ENCODE measurements at regions not wholly inside any gene's neighbourhood (a gene's known extent, or its start where the extent isn't known, plus 50 kb on each side); places are given as distances from the start of the nearest gene placed in this dataset.

DNA sequence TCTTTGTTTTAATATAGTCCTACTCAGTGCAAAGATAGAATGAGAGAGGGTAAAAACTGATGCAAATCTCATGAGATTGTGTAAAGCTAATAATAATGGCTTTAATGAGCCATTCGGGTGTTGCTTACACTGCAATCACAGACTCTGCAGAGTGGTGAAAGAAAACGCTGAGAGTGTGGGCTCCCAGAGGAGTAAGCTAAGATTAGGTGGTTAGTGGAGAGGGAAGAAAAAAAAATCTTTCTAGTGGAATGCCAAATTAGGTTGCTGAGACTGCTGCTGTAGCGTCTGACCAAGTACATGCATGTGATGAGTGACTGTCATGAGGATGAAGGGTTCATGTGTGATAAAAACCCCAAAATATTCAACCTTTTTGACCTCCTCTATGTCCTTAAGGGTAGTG, 645.9 kb upstream of the ADGRL4 start:
- TF ChIP-seq, protein P1, sequence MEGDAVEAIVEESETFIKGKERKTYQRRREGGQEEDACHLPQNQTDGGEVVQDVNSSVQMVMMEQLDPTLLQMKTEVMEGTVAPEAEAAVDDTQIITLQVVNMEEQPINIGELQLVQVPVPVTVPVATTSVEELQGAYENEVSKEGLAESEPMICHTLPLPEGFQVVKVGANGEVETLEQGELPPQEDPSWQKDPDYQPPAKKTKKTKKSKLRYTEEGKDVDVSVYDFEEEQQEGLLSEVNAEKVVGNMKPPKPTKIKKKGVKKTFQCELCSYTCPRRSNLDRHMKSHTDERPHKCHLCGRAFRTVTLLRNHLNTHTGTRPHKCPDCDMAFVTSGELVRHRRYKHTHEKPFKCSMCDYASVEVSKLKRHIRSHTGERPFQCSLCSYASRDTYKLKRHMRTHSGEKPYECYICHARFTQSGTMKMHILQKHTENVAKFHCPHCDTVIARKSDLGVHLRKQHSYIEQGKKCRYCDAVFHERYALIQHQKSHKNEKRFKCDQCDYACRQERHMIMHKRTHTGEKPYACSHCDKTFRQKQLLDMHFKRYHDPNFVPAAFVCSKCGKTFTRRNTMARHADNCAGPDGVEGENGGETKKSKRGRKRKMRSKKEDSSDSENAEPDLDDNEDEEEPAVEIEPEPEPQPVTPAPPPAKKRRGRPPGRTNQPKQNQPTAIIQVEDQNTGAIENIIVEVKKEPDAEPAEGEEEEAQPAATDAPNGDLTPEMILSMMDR (IDR thresholded peaks at IDR 0.05) = no peak
- TF ChIP-seq POLR2A (IDR thresholded peaks at IDR 0.05) = no peak
- H3K4me3 ChIP-seq = no peak overlapping the region
- no peaks in the 10 kb centered on the region for H3K4me1 ChIP-seq
- H3K27ac ChIP-seq = no peak overlapping the region
- H3K9me3 ChIP-seq = no peaks in the 10 kb centered on the region
- intact Hi-C loops (cut with DNase I; ENCODE audit: low total_unique reads) = no loop called here
- no peak for DNase-seq
- H3K36me3 ChIP-seq (ENCODE audit: low read depth, missing control alignments) = no peaks in the 10 kb centered on the region
- WGBS, 2 donors = 49 to 50% methylated on average over 3 of the region's 3 CpGs
- no peaks in the 10 kb centered on the region for H3K27me3 ChIP-seq

DNA sequence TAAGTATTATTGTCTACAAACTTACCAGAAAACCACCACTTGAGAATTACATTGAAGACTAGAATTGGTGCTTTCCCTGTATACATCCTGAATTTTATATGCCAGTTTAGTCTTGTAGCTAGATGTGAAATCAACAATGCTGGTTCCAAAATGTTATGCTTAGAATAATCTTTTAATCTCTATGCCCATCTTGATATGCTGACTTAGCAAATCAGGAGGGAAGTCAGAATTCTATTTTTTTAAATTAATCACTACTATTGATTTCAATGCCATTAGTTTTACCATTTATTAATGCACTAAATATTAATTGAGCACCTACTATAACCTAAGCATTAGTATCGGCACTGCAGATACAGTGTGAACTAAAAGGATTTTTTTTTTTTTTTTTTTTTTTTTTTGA, 641.6 kb upstream of the ADGRL4 start:
- Histone ChIP-seq H3K36me3 (ENCODE audit: low read depth, missing control alignments) (no peaks in the 10 kb centered on the region), H3K4me1 (no peaks in the 10 kb centered on the region), H3K9me3 (no peaks in the 10 kb centered on the region), H3K27ac (no peak overlapping the region), H3K4me3 (no peak overlapping the region), H3K27me3 (no peaks in the 10 kb centered on the region)
- intact Hi-C loops (cut with DNase I; ENCODE audit: low total_unique reads) = no loop called here
- 74 to 90% methylated on average over 1 of the region's 1 CpG for WGBS, 2 donors
- DNase-seq = no peak
- TF ChIP-seq, protein P1 (IDR thresholded peaks at IDR 0.05) = no peak
- no peak for TF ChIP-seq POLR2A (IDR thresholded peaks at IDR 0.05)

DNA sequence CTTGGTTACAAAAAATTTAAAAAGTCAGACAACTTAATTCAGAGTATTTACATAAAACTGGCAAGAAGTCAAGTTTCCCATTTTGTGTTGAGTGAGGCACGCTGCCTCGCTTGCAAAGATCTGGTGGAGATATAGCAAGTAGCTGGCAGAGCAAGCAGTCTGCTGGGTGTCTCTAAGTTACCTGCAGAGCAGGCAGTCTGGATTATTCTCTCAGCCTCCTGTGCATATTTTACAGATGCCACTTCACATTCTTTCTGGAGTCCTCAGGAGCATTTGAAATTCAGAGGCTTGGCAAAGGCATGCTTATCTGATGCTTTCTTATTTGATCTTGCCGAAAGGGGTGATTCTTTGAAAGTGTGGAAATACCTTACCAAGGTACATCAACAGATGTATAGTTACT, 640.4 kb upstream of the ADGRL4 start:
- H3K27me3 ChIP-seq = no peaks in the 10 kb centered on the region
- H3K4me3 ChIP-seq = no peak overlapping the region
- WGBS, 2 donors = 81 to 86% methylated on average over 3 of the region's 3 CpGs
- TF ChIP-seq, protein P1 (IDR thresholded peaks at IDR 0.05) = no peak
- TF ChIP-seq POLR2A (IDR thresholded peaks at IDR 0.05) = no peak
- H3K9me3 ChIP-seq = no peaks in the 10 kb centered on the region
- no peak overlapping the region for H3K27ac ChIP-seq
- no peaks in the 10 kb centered on the region for H3K36me3 ChIP-seq (ENCODE audit: low read depth, missing control alignments)
- no peaks in the 10 kb centered on the region for H3K4me1 ChIP-seq
- intact Hi-C loops (cut with DNase I; ENCODE audit: low total_unique reads) = no loop called here
- no peak for DNase-seq

DNA sequence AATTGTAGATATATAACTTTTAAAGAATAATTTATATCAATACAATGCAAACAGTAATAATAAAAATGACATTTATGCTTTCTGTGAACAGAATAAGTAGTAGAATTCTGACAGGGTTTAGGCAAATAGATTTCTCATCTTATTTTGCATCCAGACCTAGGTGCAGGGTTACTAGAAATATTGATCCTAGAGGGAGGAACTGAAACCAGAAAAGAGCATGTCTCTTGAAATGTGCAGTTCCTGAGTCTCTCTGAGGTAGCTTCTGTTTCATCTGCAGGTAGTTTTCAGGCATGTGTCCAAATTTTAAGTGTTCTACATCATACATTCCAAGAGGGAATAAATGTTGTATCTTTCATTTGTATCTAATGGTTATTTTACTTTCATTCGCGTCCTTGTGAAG, 631.9 kb upstream of the ADGRL4 start:
- no peak for DNase-seq
- H3K27me3 ChIP-seq = no peaks in the 10 kb centered on the region
- H3K36me3 ChIP-seq (ENCODE audit: low read depth, missing control alignments) = no peaks in the 10 kb centered on the region
- no peak overlapping the region for H3K27ac ChIP-seq
- intact Hi-C loops (cut with DNase I; ENCODE audit: low total_unique reads) = no loop called here
- no peaks in the 10 kb centered on the region for H3K9me3 ChIP-seq
- H3K4me3 ChIP-seq = no peak overlapping the region
- H3K4me1 ChIP-seq = no peaks in the 10 kb centered on the region
- 86 to 92% methylated on average over 2 of the region's 2 CpGs for WGBS, 2 donors
- TF ChIP-seq, protein P1 (IDR thresholded peaks at IDR 0.05) = no peak
- no peak for TF ChIP-seq POLR2A (IDR thresholded peaks at IDR 0.05)

DNA sequence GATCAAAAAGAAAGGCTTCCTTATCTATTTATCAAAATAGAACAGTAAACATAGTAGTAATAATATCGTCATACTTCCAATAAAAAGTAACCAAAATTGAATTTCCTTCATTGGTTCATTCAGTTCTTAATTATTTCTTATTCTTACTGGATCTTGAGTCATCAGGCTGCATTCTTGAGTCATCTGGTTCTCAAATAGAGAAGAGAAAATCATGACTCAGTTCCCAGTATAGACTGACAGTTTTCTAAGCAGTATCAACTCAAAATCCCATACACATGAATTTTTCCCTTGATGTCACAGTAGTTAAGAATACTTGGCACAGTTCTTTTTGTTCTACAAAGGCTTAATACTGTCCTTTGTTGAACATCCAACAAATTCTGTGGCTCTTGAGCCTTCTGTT, 626.9 kb upstream of the ADGRL4 start:
- no peaks in the 10 kb centered on the region for H3K27me3 ChIP-seq
- H3K9me3 ChIP-seq = no peaks in the 10 kb centered on the region
- no peaks in the 10 kb centered on the region for H3K36me3 ChIP-seq (ENCODE audit: low read depth, missing control alignments)
- no peaks in the 10 kb centered on the region for H3K4me1 ChIP-seq
- intact Hi-C loops (cut with DNase I; ENCODE audit: low total_unique reads) = no loop called here
- no peak overlapping the region for H3K4me3 ChIP-seq
- WGBS, 2 donors = 89% methylated on average over 1 of the region's 1 CpG
- TF ChIP-seq, protein P1 (IDR thresholded peaks at IDR 0.05) = no peak
- no peak for TF ChIP-seq POLR2A (IDR thresholded peaks at IDR 0.05)
- DNase-seq = no peak
- H3K27ac ChIP-seq = no peak overlapping the region
